Fibroblast of skin of right quadriceps (primary cell): ENCODE measurements at regions not wholly inside any gene's neighbourhood (a gene's known extent, or its start where the extent isn't known, plus 50 kb on each side); places are given as distances from the start of the nearest gene placed in this dataset.
A peak's percentile ranks its signal among the peaks of the same experiment; 100 is the strongest.

Source experiments
- DNase-seq: peaks from one replicate; pipeline ENCODE4 v3.0.0-alpha.2; 2013

- no peak for DNase-seq
Measured at GRCh38 chr11:129324533-129325175, 51.0 kb upstream of the BARX2 start.

GRCh38 chr11:129323896-129324502 lies 51.6 kb upstream of the BARX2 start:
- peak; percentile 44 for DNase-seq

- DNase-seq = no peak
Measured at GRCh38 chr11:129322941-129323340, 52.7 kb upstream of the BARX2 start.

- DNase-seq = no peak
Measured at GRCh38 chr11:129321076-129321475, 54.6 kb upstream of the BARX2 start.

GRCh38 chr11:129320494-129320893 lies 55.2 kb upstream of the BARX2 start:
- no peak for DNase-seq

- DNase-seq = no peak
Measured at GRCh38 chr11:129319751-129320150, 55.9 kb upstream of the BARX2 start.

GRCh38 chr11:129319201-129319600 lies 56.4 kb upstream of the BARX2 start:
- DNase-seq = no peak

GRCh38 chr11:129317571-129317970 lies 58.1 kb upstream of the BARX2 start:
- no peak for DNase-seq

GRCh38 chr11:129316781-129317180 lies 58.9 kb upstream of the BARX2 start:
- no peak for DNase-seq

GRCh38 chr11:129315781-129316579 lies 59.7 kb upstream of the BARX2 start:
- no peak for DNase-seq

- DNase-seq = no peak
Measured at GRCh38 chr11:129314371-129314770, 61.3 kb upstream of the BARX2 start.

GRCh38 chr11:129313541-129314297 lies 61.9 kb upstream of the BARX2 start:
- peak; percentile 35 for DNase-seq

- DNase-seq = no peak
Measured at GRCh38 chr11:129312730-129313503, 62.7 kb upstream of the BARX2 start.

GRCh38 chr11:129308241-129308865 lies 67.3 kb upstream of the BARX2 start:
- DNase-seq = no peak

- no peak for DNase-seq
Measured at GRCh38 chr11:129307162-129307561, 68.5 kb upstream of the BARX2 start.

- no peak for DNase-seq
Measured at GRCh38 chr11:129302386-129303101, 73.1 kb upstream of the BARX2 start.

GRCh38 chr11:129300099-129300498 lies 75.5 kb upstream of the BARX2 start:
- DNase-seq = no peak

GRCh38 chr11:129298988-129299387 lies 76.7 kb upstream of the BARX2 start:
- no peak for DNase-seq

GRCh38 chr11:129295746-129296145 lies 79.9 kb upstream of the BARX2 start:
- peak; percentile 75 for DNase-seq

- DNase-seq = no peak
Measured at GRCh38 chr11:129292771-129293170, 82.9 kb upstream of the BARX2 start.

- no peak for DNase-seq
Measured at GRCh38 chr11:129292092-129292491, 83.6 kb upstream of the BARX2 start.
